Fibroblast of gingiva (primary cell): ENCODE measurements at regions not wholly inside any gene's neighbourhood (a gene's known extent, or its start where the extent isn't known, plus 50 kb on each side); places are given as distances from the start of the nearest gene placed in this dataset.
"Not testable (repeated sequence)": the region's sequence is repeated elsewhere in the genome, so short reads cannot be mapped to it uniquely, and the experiment has no call there.

Experiments used
- DNase-seq: peaks from one replicate; pipeline ENCODE4 v3.0.0-alpha.2; 2011; ENCODE audit warnings: low read depth

- DNase-seq, result no peak
Measured at GRCh38 chr1:43108080-43108479, 64.0 kb downstream of the EBNA1BP2 start.

- DNase-seq, result no peak
Measured at GRCh38 chr1:43107664-43108063, 64.4 kb downstream of the EBNA1BP2 start.

- DNase-seq, result no peak
Measured at GRCh38 chr1:43104027-43104763, 67.9 kb downstream of the EBNA1BP2 start.

- no peak for DNase-seq
Measured at GRCh38 chr1:43101061-43101460, 71.0 kb downstream of the EBNA1BP2 start.

GRCh38 chr1:43098200-43098599, 73.9 kb downstream of the EBNA1BP2 start:
- no peak for DNase-seq

GRCh38 chr1:43096528-43096927, 75.6 kb downstream of the EBNA1BP2 start:
- DNase-seq, result not testable (repeated sequence)

- DNase-seq, result not testable (repeated sequence)
Measured at GRCh38 chr1:43090812-43091211, 81.3 kb downstream of the EBNA1BP2 start.

GRCh38 chr1:43090157-43090556, 81.9 kb downstream of the EBNA1BP2 start:
- not testable (repeated sequence) for DNase-seq

GRCh38 chr1:43083375-43083891, 88.7 kb downstream of the EBNA1BP2 start:
- no peak for DNase-seq

- no peak for DNase-seq
Measured at GRCh38 chr1:43082740-43083139, 89.3 kb downstream of the EBNA1BP2 start.

GRCh38 chr1:43077273-43077672, 94.8 kb downstream of the EBNA1BP2 start:
- DNase-seq, result no peak

- DNase-seq, result no peak
Measured at GRCh38 chr1:43074709-43075108, 97.4 kb downstream of the EBNA1BP2 start.

GRCh38 chr1:43074244-43074643, 97.8 kb downstream of the EBNA1BP2 start:
- no peak for DNase-seq

- peak; percentile 58 for DNase-seq
Measured at GRCh38 chr1:43073490-43074230, 98.4 kb downstream of the EBNA1BP2 start.

GRCh38 chr1:43072314-43072713, 99.8 kb downstream of the EBNA1BP2 start:
- no peak for DNase-seq

- DNase-seq, result no peak
Measured at GRCh38 chr1:43071241-43071640, 100.8 kb downstream of the EBNA1BP2 start.

- no peak for DNase-seq
Measured at GRCh38 chr1:43069461-43070050, 102.5 kb downstream of the EBNA1BP2 start.

- no peak for DNase-seq
Measured at GRCh38 chr1:43068911-43069310, 103.2 kb downstream of the EBNA1BP2 start.

GRCh38 chr1:43067977-43068751, 103.9 kb downstream of the EBNA1BP2 start:
- no peak for DNase-seq

GRCh38 chr1:43067233-43067745, 104.8 kb downstream of the EBNA1BP2 start:
- DNase-seq, result no peak

GRCh38 chr1:43066578-43066977, 105.5 kb downstream of the EBNA1BP2 start:
- DNase-seq, result no peak
